AG10803 (cell line): ENCODE measurements at regions not wholly inside any gene's neighbourhood (a gene's known extent, or its start where the extent isn't known, plus 50 kb on each side); places are given as distances from the start of the nearest gene placed in this dataset.
A peak's percentile ranks its signal among the peaks of the same experiment; 100 is the strongest.

Experiments
- DNase-seq: peaks from one replicate; pipeline ENCODE4 v3.0.0; 2010; ENCODE audit warnings: low read depth
- H3K4me3 ChIP-seq: 2 replicates; pipeline ENCODE4 v1.5.1; 2011; ENCODE audit warnings: mild to moderate bottlenecking, low read length, control low read depth
- CTCF ChIP-seq: conservative IDR thresholded peaks from 2 replicates; pipeline ENCODE4 v1.5.1; 2011; ENCODE audit warnings: mild to moderate bottlenecking, low read length, control low read depth, inconsistent platforms

GRCh38 chr1:224493269-224493668 is 58.7 kb upstream of the WDR26 start:
- no peak for DNase-seq
- no peak for TF ChIP-seq CTCF
- H3K4me3 ChIP-seq = no peak overlapping the region

- no peak overlapping the region for H3K4me3 ChIP-seq
- no peak for DNase-seq
- TF ChIP-seq CTCF = no peak
Observed at GRCh38 chr1:224494343-224494742, 59.7 kb upstream of the WDR26 start.

- TF ChIP-seq CTCF = no peak
- no peak for DNase-seq
- H3K4me3 ChIP-seq = no peak overlapping the region
Observed at GRCh38 chr1:224495866-224496265, 61.3 kb upstream of the WDR26 start.

- TF ChIP-seq CTCF = no peak
- no peak for DNase-seq
- H3K4me3 ChIP-seq = no peak overlapping the region
Observed at GRCh38 chr1:224496826-224497225, 62.2 kb upstream of the WDR26 start.

GRCh38 chr1:224497714-224498573 is 63.3 kb upstream of the WDR26 start:
- no peak overlapping the region for H3K4me3 ChIP-seq
- peak; percentile 83 for DNase-seq
- peak; percentile 21; the same call in 1 of the 2 replicates for TF ChIP-seq CTCF

- DNase-seq = peak; percentile 69
- TF ChIP-seq CTCF = no peak
- H3K4me3 ChIP-seq = no peak overlapping the region
Observed at GRCh38 chr1:224498574-224499170, 64.1 kb upstream of the WDR26 start.

- no peak overlapping the region for H3K4me3 ChIP-seq
- no peak for TF ChIP-seq CTCF
- no peak for DNase-seq
Observed at GRCh38 chr1:224499204-224499603, 64.6 kb upstream of the WDR26 start.
